HEK293T (cell line): ENCODE measurements at regions not wholly inside any gene's neighbourhood (a gene's known extent, or its start where the extent isn't known, plus 50 kb on each side); places are given as distances from the start of the nearest gene placed in this dataset.

Experiments used
- ARNT ChIP-seq: fragments of 450-650 bp; IDR thresholded peaks from 2 replicates; pipeline ENCODE4 v1.6.1; 2017; ENCODE audit warnings: mild to moderate bottlenecking
- BHLHE40 ChIP-seq: fragments of 450-650 bp; IDR thresholded peaks from 2 replicates; pipeline ENCODE4 v1.6.1; 2016; ENCODE audit warnings: mild to moderate bottlenecking, moderate library complexity, borderline replicate concordance
- FOXA1 ChIP-seq: fragments of 450-650 bp; IDR thresholded peaks from 2 replicates; pipeline ENCODE4 v1.6.1; 2016; ENCODE audit warnings: mild to moderate bottlenecking
- FOXK2 ChIP-seq: fragments of 450-650 bp; IDR thresholded peaks from 2 replicates; pipeline ENCODE4 v1.6.1; 2016; ENCODE audit warnings: mild to moderate bottlenecking
- FOXM1 ChIP-seq: fragments of 450-650 bp; IDR thresholded peaks from 2 replicates; pipeline ENCODE4 v1.6.1; 2017; ENCODE audit warnings: mild to moderate bottlenecking, borderline replicate concordance
- LEF1 ChIP-seq: fragments of 450-650 bp; IDR thresholded peaks from 2 replicates; pipeline ENCODE4 v1.6.1; 2017; ENCODE audit warnings: mild to moderate bottlenecking, borderline replicate concordance
- NFRKB ChIP-seq: fragments of 450-650 bp; IDR thresholded peaks from 2 replicates; pipeline ENCODE4 v1.6.1; 2016; ENCODE audit warnings: mild to moderate bottlenecking, moderate library complexity
- SP1 ChIP-seq: fragments of 450-650 bp; IDR thresholded peaks from 2 replicates; pipeline ENCODE4 v1.6.1; 2017
- TF ChIP-seq, protein P1 (sequence below): fragments of 450-650 bp; IDR thresholded peaks from 2 replicates; pipeline ENCODE4 v1.6.1; 2016

DNA sequence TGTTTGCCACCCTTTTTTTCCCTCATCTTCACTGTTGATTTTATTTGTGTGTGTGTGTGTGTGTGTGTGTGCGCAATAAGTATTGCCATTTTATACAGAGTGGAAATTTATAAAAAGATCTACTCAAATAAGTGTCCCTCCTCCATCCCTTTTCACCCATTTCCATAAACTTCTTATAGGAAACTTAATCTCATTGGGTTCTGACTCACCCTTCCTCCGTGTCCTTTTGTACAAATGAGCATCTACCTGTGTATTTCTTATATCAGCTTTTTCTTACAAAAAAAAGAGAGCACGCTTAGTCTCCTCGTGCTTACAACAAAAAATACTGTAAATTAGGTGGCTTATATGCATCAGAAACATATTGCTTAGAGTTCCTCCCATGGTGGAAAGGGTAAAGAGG lies 711.2 kb upstream of the CDH7 start:
- TF ChIP-seq FOXM1 (no peak), SP1 (no peak), FOXK2 (no peak), LEF1 (no peak), BHLHE40 (no peak), ARNT (no peak), FOXA1 (no peak), NFRKB (no peak)
- TF ChIP-seq, protein P1, sequence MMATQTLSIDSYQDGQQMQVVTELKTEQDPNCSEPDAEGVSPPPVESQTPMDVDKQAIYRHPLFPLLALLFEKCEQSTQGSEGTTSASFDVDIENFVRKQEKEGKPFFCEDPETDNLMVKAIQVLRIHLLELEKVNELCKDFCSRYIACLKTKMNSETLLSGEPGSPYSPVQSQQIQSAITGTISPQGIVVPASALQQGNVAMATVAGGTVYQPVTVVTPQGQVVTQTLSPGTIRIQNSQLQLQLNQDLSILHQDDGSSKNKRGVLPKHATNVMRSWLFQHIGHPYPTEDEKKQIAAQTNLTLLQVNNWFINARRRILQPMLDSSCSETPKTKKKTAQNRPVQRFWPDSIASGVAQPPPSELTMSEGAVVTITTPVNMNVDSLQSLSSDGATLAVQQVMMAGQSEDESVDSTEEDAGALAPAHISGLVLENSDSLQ, result no peak
